C4-2B (cell line): ENCODE measurements at regions not wholly inside any gene's neighbourhood (a gene's known extent, or its start where the extent isn't known, plus 50 kb on each side); places are given as distances from the start of the nearest gene placed in this dataset.

Experiments
- CTCF ChIP-seq: fragments of 450-650 bp; conservative IDR thresholded peaks from 2 replicates; pipeline ENCODE4 v1.5.1; 2017; ENCODE audit warnings: mild to moderate bottlenecking
- ZFX ChIP-seq: fragments of 450-650 bp; IDR thresholded peaks from 2 replicates; pipeline ENCODE4 v1.6.1; 2017

DNA sequence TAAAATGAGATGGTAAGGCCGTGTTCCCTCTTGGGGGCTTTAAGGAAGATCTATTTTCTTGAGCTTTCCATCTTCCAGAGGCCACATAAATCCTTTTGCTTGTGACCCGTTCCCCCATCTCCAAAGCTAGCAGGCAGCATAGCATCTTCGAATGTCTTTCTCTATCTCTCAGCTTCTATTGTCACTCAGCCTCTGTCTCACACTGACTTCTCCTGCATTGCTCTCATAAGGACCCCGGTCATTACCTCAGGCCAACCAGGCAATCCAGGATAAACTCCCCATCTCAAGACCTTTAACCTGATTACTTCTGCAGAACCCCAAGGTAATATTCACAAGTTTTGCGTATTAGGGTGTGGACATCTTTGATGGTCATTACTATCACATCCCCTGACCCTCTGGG lies 250.3 kb upstream of the SOX2 start:
- TF ChIP-seq CTCF: no peak
- no peak for TF ChIP-seq ZFX
